BE2C (cell line): ENCODE measurements at regions not wholly inside any gene's neighbourhood (a gene's known extent, or its start where the extent isn't known, plus 50 kb on each side); places are given as distances from the start of the nearest gene placed in this dataset.

Source experiments
- DNase-seq: peaks from one replicate; pipeline ENCODE4 v3.0.0-alpha.2; 2020
- H3K27me3 ChIP-seq: fragments of 250-450 bp; sonication (Bioruptor Pico); 2 replicates; pipeline ENCODE4 v1.5.1; 2020; ENCODE audit warnings: mild to moderate bottlenecking
- H3K36me3 ChIP-seq: fragments of 250-450 bp; sonication (Bioruptor Pico); 2 replicates; pipeline ENCODE4 v1.5.1; 2020; ENCODE audit warnings: mild to moderate bottlenecking
- H3K4me1 ChIP-seq: fragments of 250-450 bp; sonication (Bioruptor Pico); 2 replicates; pipeline ENCODE4 v1.5.1; 2020
- H3K4me3 ChIP-seq: 2 replicates; pipeline ENCODE4 v1.5.1; 2011; ENCODE audit warnings: low read depth, low read length
- H3K9me3 ChIP-seq: fragments of 250-450 bp; sonication (Bioruptor Pico); 2 replicates; pipeline ENCODE4 v1.5.1; 2020
- CTCF ChIP-seq: IDR thresholded peaks from 2 replicates; pipeline ENCODE4 v1.5.1; 2012; ENCODE audit warnings: mild to moderate bottlenecking, low read depth, low read length

DNA sequence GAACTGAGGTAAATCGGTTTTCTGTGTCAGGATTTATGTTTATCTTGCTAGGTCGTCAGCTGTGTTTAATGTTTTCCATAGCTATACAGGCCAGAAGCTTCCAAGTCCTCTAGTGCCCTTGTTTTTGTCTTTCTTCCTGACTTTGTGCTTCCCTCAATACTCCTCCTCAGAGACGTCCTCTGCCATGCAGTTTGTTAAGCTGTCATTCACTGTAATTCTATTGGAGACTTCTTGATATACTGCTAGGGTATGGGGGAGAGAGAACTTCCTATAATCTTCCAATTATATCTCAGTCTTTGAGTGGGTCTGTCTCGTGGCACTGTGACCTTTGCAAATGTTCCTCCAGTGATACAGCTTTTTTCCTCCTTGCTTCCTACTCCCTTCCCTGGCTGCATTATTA is 327.3 kb upstream of the ANO5 start:
- DNase-seq: no peak
- Histone ChIP-seq H3K27me3 (no peaks in the 10 kb centered on the region), H3K4me1 (no peaks in the 10 kb centered on the region), H3K4me3 (no peak overlapping the region), H3K9me3 (no peaks in the 10 kb centered on the region), H3K36me3 (no peaks in the 10 kb centered on the region)
- TF ChIP-seq CTCF: no peak

DNA sequence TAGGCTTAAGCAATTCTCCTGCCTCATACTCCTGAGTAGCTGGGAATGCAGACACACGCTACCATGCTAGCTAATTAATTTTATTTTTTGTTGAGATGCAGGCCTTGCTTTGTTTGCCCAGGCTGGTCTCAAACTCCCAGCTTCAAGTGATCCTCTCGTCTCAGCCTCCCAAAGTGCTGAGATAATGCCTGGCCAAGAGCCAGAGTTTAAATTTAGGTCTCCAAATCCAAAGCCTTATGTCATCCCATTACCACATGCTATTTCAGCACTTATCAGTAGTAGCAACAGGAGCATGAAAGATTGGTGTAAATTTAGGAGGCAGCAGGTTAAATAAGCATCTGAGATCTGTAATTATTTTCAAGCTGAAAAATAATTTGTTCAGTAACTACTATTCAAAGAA is 326.1 kb upstream of the ANO5 start:
- Histone ChIP-seq H3K4me3 (no peak overlapping the region), H3K4me1 (no peaks in the 10 kb centered on the region), H3K36me3 (no peaks in the 10 kb centered on the region), H3K27me3 (no peaks in the 10 kb centered on the region), H3K9me3 (no peaks in the 10 kb centered on the region)
- no peak for DNase-seq
- no peak for TF ChIP-seq CTCF

- Histone ChIP-seq H3K9me3 (no peaks in the 10 kb centered on the region), H3K4me3 (no peak overlapping the region), H3K36me3 (no peaks in the 10 kb centered on the region), H3K27me3 (no peaks in the 10 kb centered on the region), H3K4me1 (no peaks in the 10 kb centered on the region)
- TF ChIP-seq CTCF: no peak
- no peak for DNase-seq
These were observed 315.7 kb upstream of the ANO5 start for GRCh38 chr11:21877151-21877550.

- Histone ChIP-seq H3K27me3 (no peaks in the 10 kb centered on the region), H3K36me3 (no peaks in the 10 kb centered on the region), H3K4me1 (peaks cover 3% of the 10 kb centered on the region; the same call in 1 of the 2 replicates), H3K9me3 (no peaks in the 10 kb centered on the region), H3K4me3 (no peak overlapping the region)
- no peak for TF ChIP-seq CTCF
- no peak for DNase-seq
These were observed 309.5 kb upstream of the ANO5 start for GRCh38 chr11:21883354-21883753.

- no peak for TF ChIP-seq CTCF
- H3K4me3 ChIP-seq: no peak overlapping the region
- no peak for DNase-seq
- H3K4me1 ChIP-seq: peaks cover 6% of the 10 kb centered on the region
- no peaks in the 10 kb centered on the region for H3K36me3 ChIP-seq
- H3K9me3 ChIP-seq: no peaks in the 10 kb centered on the region
- no peaks in the 10 kb centered on the region for H3K27me3 ChIP-seq
These were observed 304.1 kb upstream of the ANO5 start for GRCh38 chr11:21888814-21889213.

DNA sequence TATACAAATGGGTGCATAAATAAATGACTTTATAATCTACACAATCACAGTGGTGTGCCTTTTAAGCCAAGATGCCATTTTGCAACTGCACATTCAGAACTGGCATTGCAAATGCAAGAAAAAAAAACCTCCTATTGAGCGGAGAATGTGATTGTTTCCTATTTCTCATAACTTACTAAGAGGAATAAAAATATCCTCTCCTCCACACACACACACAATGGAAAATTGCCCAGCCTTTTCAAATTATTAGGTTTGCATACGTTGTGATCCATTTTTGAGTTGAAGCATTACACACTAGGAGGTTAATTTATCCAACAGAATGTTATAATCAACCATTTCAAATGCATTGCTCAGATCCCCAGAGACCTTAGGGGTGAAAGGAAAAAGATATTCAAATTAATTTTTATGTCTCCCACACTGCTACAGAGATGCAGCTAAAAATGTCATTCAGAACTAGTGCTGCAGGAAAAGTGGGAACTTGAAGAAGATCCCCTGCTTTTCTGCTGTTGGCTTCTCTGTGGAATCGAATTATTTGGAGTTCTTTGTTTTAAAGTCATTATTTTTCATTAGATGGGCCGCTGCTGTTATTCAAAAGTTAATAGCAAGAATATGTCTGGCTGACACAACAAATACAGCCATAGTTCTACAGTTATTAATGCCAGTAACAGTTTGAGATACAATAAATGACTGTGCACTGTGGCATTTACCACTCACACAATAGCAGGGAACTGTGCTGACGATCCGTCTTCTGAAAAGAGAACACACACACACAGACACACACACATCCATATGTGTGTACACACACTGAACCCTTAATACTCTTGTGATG is 299.9 kb upstream of the ANO5 start:
- Histone ChIP-seq H3K4me3 (no peak overlapping the region), H3K9me3 (no peaks in the 10 kb centered on the region), H3K36me3 (no peaks in the 10 kb centered on the region), H3K27me3 (no peaks in the 10 kb centered on the region), H3K4me1 (peaks cover 12% of the 10 kb centered on the region)
- TF ChIP-seq CTCF: no peak
- DNase-seq: no peak
